HG03442 (cell line): ENCODE measurements at regions not wholly inside any gene's neighbourhood (a gene's known extent, or its start where the extent isn't known, plus 50 kb on each side); places are given as distances from the start of the nearest gene placed in this dataset.

Experiments
- ATAC-seq: cut with Tn5 transposase; IDR thresholded peaks from one replicate; pipeline ENCODE4 v1.9.1; 2021; ENCODE audit warnings: mild to moderate bottlenecking, moderate library complexity; ENCODE audit not compliant: unreplicated experiment

GRCh38 chr10:61356354-61356753 lies 96.8 kb downstream of the TMEM26 start:
- no peak for ATAC-seq

- ATAC-seq = no peak
These were observed 98.0 kb downstream of the TMEM26 start for GRCh38 chr10:61355211-61355610.

- no peak for ATAC-seq
These were observed 98.7 kb downstream of the TMEM26 start for GRCh38 chr10:61354401-61354975.

- ATAC-seq = no peak
These were observed 102.4 kb downstream of the TMEM26 start for GRCh38 chr10:61350794-61351193.

GRCh38 chr10:61350068-61350467 lies 103.1 kb downstream of the TMEM26 start:
- no peak for ATAC-seq

- ATAC-seq = no peak
These were observed 106.3 kb downstream of the TMEM26 start for GRCh38 chr10:61346796-61347413.

- no peak for ATAC-seq
These were observed 109.4 kb downstream of the TMEM26 start for GRCh38 chr10:61343796-61344195.

- ATAC-seq = no peak
These were observed 110.2 kb downstream of the TMEM26 start for GRCh38 chr10:61342858-61343572.

- ATAC-seq = no peak
These were observed 112.2 kb downstream of the TMEM26 start for GRCh38 chr10:61341008-61341407.

- ATAC-seq = no peak
These were observed 115.0 kb downstream of the TMEM26 start for GRCh38 chr10:61338146-61338545.

GRCh38 chr10:61337741-61338140 lies 115.4 kb downstream of the TMEM26 start:
- no peak for ATAC-seq

GRCh38 chr10:61336831-61337230 lies 116.3 kb downstream of the TMEM26 start:
- ATAC-seq = no peak

- no peak for ATAC-seq
These were observed 117.8 kb downstream of the TMEM26 start for GRCh38 chr10:61335359-61335758.

- ATAC-seq = no peak
These were observed 120.6 kb downstream of the TMEM26 start for GRCh38 chr10:61332581-61332980.

GRCh38 chr10:61330669-61331068 lies 122.5 kb downstream of the TMEM26 start:
- no peak for ATAC-seq

GRCh38 chr10:61329854-61330253 lies 123.3 kb downstream of the TMEM26 start:
- peak; percentile 83 for ATAC-seq

- ATAC-seq = no peak
These were observed 127.8 kb downstream of the TMEM26 start for GRCh38 chr10:61325223-61325960.

GRCh38 chr10:61323726-61324125 lies 129.5 kb downstream of the TMEM26 start:
- no peak for ATAC-seq

- ATAC-seq = no peak
These were observed 131.9 kb downstream of the TMEM26 start for GRCh38 chr10:61321041-61321857.

GRCh38 chr10:61320257-61320587 lies 133.0 kb downstream of the TMEM26 start:
- ATAC-seq = no peak
